ENCODE measurements at regions not wholly inside any gene's neighbourhood (a gene's known extent, or its start where the extent isn't known, plus 50 kb on each side); places are given as distances from the start of the nearest gene placed in this dataset.
"Not testable (repeated sequence)": the region's sequence is repeated elsewhere in the genome, so short reads cannot be mapped to it uniquely, and the experiment has no call there.

GRCh38 chr10:22121181-22121580 lies 96.6 kb downstream of the EBLN1 start:
- WGBS, 4 donors = 79 to 81% (median 80%) methylated on average over 3 of the region's 3 CpGs
- intact Hi-C loops (cut with DNase I); H3K36me3 ChIP-seq (replicated peaks in 1 of 2); H3K27ac ChIP-seq; H3K4me3 ChIP-seq; H3K4me1 ChIP-seq (replicated peaks in 1 of 2); H3K27me3 ChIP-seq; H3K9me3 ChIP-seq (replicated peaks in 1 of 3); DNase-seq: not testable (repeated sequence)

DNA sequence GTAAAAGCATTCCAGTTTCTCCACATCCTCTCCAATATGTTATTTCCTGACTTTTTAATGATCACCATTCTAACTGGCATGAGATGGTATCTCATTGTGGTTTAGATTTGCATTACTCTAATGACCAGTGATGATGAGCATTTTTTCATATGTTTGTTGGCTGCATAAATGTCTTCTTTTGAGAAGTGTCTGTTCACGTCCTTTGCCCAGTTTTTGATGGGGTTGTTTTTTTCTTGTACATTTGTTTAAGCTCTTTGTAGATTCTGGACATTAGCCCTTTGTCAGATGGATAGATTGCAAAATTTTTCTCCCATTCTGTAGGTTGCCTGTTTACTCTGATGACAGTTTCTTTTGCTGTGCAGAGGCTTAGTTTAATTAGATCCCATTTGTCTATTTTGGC lies 97.7 kb downstream of the EBLN1 start:
- H3K27ac ChIP-seq; H3K9me3 ChIP-seq (replicated peaks in 1 of 3); H3K4me1 ChIP-seq (replicated peaks in 1 of 2); H3K27me3 ChIP-seq; H3K36me3 ChIP-seq (replicated peaks in 1 of 2); intact Hi-C loops (cut with DNase I); DNase-seq; H3K4me3 ChIP-seq: not testable (repeated sequence)
- 67 to 93% (median 81%) methylated on average over 1 of the region's 1 CpG for WGBS, 4 donors

DNA sequence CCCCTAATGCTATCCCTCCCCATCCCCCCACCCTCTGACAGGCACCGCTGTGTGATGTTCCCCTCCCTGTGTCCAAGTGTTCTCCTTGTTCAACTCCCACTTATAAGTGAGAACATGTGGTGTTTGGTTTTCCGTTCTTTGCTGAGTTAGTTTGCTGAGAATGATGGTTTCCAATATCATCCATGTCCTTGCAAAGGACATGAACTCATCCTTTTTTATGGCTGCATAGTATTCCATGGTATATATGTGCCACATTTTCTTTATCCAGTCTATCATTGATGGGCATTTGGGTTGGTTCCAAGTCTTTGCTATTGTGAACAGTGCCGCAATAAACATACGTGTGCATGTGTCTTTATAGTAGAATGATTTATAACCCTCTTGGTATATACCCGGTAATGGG lies 98.2 kb downstream of the EBLN1 start:
- H3K4me1 ChIP-seq (replicated peaks in 1 of 2); H3K9me3 ChIP-seq (replicated peaks in 1 of 3); H3K27ac ChIP-seq; DNase-seq; H3K36me3 ChIP-seq (replicated peaks in 1 of 2); H3K4me3 ChIP-seq; intact Hi-C loops (cut with DNase I); H3K27me3 ChIP-seq: not testable (repeated sequence)
- WGBS, 4 donors = 85 to 94% (median 91%) methylated on average over 5 of the region's 5 CpGs

- no peaks in the 10 kb centered on the region for H3K27me3 ChIP-seq
- 43 to 73% (median 70%) methylated on average over 3 of the region's 3 CpGs for WGBS, 4 donors
- no peak for TF ChIP-seq CTCF (IDR thresholded peaks at IDR 0.05)
- TF ChIP-seq POLR2A (IDR thresholded peaks at IDR 0.05) = no peak
- no peak overlapping the region for H3K27ac ChIP-seq
- no peak for DNase-seq
- H3K9me3 ChIP-seq (replicated peaks in 1 of 3) = no peaks in the 10 kb centered on the region
- H3K36me3 ChIP-seq (replicated peaks in 1 of 2) = no peaks in the 10 kb centered on the region
- no peaks in the 10 kb centered on the region for H3K4me1 ChIP-seq (replicated peaks in 1 of 2)
- H3K4me3 ChIP-seq = no peak overlapping the region
- intact Hi-C loops (cut with DNase I) = no loop called here
These were observed 106.1 kb downstream of the EBLN1 start for GRCh38 chr10:22111705-22112104.

DNA sequence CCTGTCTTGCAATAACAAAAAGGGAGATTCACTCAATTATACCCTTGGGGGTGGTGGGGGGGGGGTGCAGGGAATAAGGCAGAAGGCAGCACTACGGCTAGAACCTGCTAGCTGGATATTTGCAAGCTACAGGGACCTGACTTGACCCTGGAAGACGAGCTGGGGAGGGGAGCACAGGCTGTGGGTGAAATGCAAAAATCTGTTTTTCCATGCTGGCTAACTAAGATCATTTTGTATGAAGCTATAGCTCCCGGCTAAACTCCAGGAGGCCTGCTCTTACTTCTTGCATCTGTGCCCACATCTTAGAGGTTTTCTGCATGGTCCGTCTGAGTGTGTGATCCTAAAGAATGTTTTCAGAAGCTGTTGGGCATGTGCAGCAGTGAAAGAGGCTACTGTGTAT lies 106.6 kb downstream of the EBLN1 start:
- no peak for TF ChIP-seq POLR2A (IDR thresholded peaks at IDR 0.05)
- TF ChIP-seq CTCF (IDR thresholded peaks at IDR 0.05) = no peak
- intact Hi-C loops (cut with DNase I) = no loop called here
- no peak overlapping the region for H3K4me3 ChIP-seq
- no peaks in the 10 kb centered on the region for H3K36me3 ChIP-seq (replicated peaks in 1 of 2)
- H3K4me1 ChIP-seq (replicated peaks in 1 of 2) = no peaks in the 10 kb centered on the region
- no peak overlapping the region for H3K27ac ChIP-seq
- no peaks in the 10 kb centered on the region for H3K9me3 ChIP-seq (replicated peaks in 1 of 3)
- no peak for DNase-seq
- whole genome bisulfite sequencing, 4 donors = 59 to 73% (median 67%) methylated on average over 4 of the region's 4 CpGs
- H3K27me3 ChIP-seq = no peaks in the 10 kb centered on the region

GRCh38 chr10:22110761-22111160 lies 107.1 kb downstream of the EBLN1 start:
- no peaks in the 10 kb centered on the region for H3K9me3 ChIP-seq (replicated peaks in 1 of 3)
- TF ChIP-seq POLR2A (IDR thresholded peaks at IDR 0.05) (no peak), CTCF (IDR thresholded peaks at IDR 0.05) (no peak)
- H3K27me3 ChIP-seq = no peaks in the 10 kb centered on the region
- no peaks in the 10 kb centered on the region for H3K4me1 ChIP-seq (replicated peaks in 1 of 2)
- DNase-seq = no peak
- intact Hi-C loops (cut with DNase I) = no loop called here
- H3K4me3 ChIP-seq = no peak overlapping the region
- WGBS, 4 donors = 44 to 62% (median 61%) methylated on average over 3 of the region's 3 CpGs
- no peak overlapping the region for H3K27ac ChIP-seq
- no peaks in the 10 kb centered on the region for H3K36me3 ChIP-seq (replicated peaks in 1 of 2)
